NCI-H524 treated with DMSO at 0.1 percent for 48 hours (cell line): ENCODE measurements at regions not wholly inside any gene's neighbourhood (a gene's known extent, or its start where the extent isn't known, plus 50 kb on each side); places are given as distances from the start of the nearest gene placed in this dataset.

Experiments
- DNase-seq: peaks from one replicate; lab custom pipeline; 2025; lab: John Stamatoyannopoulos, UW

GRCh38 chr15:38046257-38047051 lies 112.0 kb downstream of the TMCO5A start:
- DNase-seq = no peak

- DNase-seq = no peak
Measured at GRCh38 chr15:38048001-38048455, 113.6 kb downstream of the TMCO5A start.

GRCh38 chr15:38049891-38050290 lies 115.5 kb downstream of the TMCO5A start:
- no peak for DNase-seq

- DNase-seq = no peak
Measured at GRCh38 chr15:38050529-38051448, 116.3 kb downstream of the TMCO5A start.

- DNase-seq = no peak
Measured at GRCh38 chr15:38053205-38053604, 118.8 kb downstream of the TMCO5A start.

GRCh38 chr15:38053776-38054175 lies 119.3 kb downstream of the TMCO5A start:
- DNase-seq = no peak

GRCh38 chr15:38054488-38054887 lies 120.0 kb downstream of the TMCO5A start:
- DNase-seq = no peak

- DNase-seq = no peak
Measured at GRCh38 chr15:38058596-38059075, 124.2 kb downstream of the TMCO5A start.

- DNase-seq = no peak
Measured at GRCh38 chr15:38059665-38060064, 125.2 kb downstream of the TMCO5A start.

- no peak for DNase-seq
Measured at GRCh38 chr15:38061856-38062649, 127.6 kb downstream of the TMCO5A start.

GRCh38 chr15:38062696-38063095 lies 128.3 kb downstream of the TMCO5A start:
- DNase-seq = no peak

GRCh38 chr15:38065721-38066345 lies 131.4 kb downstream of the TMCO5A start:
- no peak for DNase-seq

- DNase-seq = no peak
Measured at GRCh38 chr15:38066612-38067011, 132.2 kb downstream of the TMCO5A start.

GRCh38 chr15:38068626-38069391 lies 134.4 kb downstream of the TMCO5A start:
- peak; percentile 61 for DNase-seq

- DNase-seq = no peak
Measured at GRCh38 chr15:38069511-38070011, 135.1 kb downstream of the TMCO5A start.

- no peak for DNase-seq
Measured at GRCh38 chr15:38070778-38071177, 136.3 kb downstream of the TMCO5A start.

- no peak for DNase-seq
Measured at GRCh38 chr15:38071211-38071972, 137.0 kb downstream of the TMCO5A start.

GRCh38 chr15:38072007-38072347 lies 137.5 kb downstream of the TMCO5A start:
- DNase-seq = no peak

GRCh38 chr15:38072348-38073177 lies 138.1 kb downstream of the TMCO5A start:
- peak; percentile 61 for DNase-seq
